Left ventricle myocardium superior (tissue), 1 donor: ENCODE measurements at regions not wholly inside any gene's neighbourhood (a gene's known extent, or its start where the extent isn't known, plus 50 kb on each side); places are given as distances from the start of the nearest gene placed in this dataset.
A peak's percentile ranks its signal among the peaks of the same experiment; 100 is the strongest.

Experiments
- ATAC-seq: fragments of 200-7000 bp; cut with Tn5 transposase; one replicate; pipeline ENCODE4 v1.9.1; 2020; ENCODE audit warnings: mild to moderate bottlenecking, moderate library complexity
- DNase-seq: peaks from one replicate; pipeline ENCODE4 v3.0.0-alpha.2; 2020
- intact Hi-C: fragments of 100-400 bp; cut with micrococcal nuclease; formaldehyde crosslinking; loops from one replicate; pipeline ENCODE4 v1.11.0; 2022
- donor health status: DM: no; HTN: yes; CAD: no; lungs with severe emphysema.

GRCh38 chr3:43863966-43864933 lies 173.5 kb downstream of the ABHD5 start:
- intact Hi-C loops = no loop called here
- no peak for DNase-seq
- ATAC-seq = no peak

DNA sequence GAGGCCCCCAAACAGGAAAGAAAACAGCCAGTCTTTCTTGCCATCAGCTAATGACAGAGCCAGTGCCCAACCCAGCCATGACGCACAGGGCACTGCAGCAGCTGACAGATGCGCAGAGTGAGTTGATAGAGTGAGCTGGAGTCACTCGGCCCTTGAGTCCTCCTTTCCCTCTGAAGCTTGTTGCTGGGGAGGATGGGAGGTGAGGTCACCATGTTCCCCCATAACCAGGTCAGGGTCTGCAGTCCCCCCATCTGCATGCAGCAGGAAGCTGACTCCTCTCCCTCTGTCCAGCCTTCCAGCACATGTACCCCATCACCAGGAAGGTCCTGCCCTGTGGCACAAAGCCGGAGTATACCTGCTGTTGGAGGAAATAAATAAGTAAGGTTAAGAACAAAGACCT lies 174.6 kb downstream of the ABHD5 start:
- DNase-seq (no peak), ATAC-seq (no peak)
- intact Hi-C loops = no loop called here

GRCh38 chr3:43865887-43866528 lies 175.3 kb downstream of the ABHD5 start:
- no peak for ATAC-seq
- intact Hi-C loops = no loop called here

DNA sequence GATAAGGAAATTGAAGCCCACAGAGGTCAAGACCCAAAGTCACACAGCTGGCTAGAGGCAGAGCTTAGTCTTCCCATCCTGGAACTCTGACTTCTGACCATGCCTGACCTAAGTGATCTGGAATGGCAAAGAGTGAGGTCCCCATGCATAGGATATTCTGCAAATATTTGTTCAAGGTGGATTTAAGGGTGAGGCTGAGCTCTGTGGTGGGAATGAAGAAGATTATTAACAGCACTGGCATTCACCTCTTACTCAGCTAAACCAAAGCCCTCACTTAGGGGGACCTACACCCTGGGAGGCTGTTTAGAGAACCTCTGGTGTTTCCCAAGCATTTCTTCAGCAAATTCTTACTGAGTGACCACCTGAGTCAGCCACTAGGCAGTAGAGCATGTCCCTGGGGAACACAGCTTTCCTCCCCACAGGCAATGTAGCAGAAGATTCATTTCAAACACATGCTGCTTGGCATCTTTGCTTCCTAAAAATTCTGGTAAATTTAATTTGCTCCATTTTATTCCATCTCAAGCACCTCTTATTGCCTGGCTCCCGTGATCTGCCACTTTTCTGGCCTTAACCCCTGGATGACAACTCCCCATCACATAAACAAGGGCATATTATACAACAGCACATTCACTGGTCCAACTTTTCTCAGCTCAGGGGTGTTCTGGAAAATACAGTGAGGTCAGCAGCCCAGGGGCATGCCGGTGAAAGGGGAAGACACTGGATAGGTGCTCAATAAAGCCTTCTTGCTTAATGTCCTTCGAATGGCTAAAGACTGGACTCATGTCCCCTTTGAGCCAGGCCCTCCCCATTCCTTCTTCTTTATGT lies 176.0 kb downstream of the ABHD5 start:
- intact Hi-C loops = no loop called here
- DNase-seq = no peak
- ATAC-seq = no peak

More at GRCh38 chr3:43865887-43866528, 175.3 kb downstream of the ABHD5 start:
- no peak for DNase-seq

GRCh38 chr3:43867436-43868072 lies 176.8 kb downstream of the ABHD5 start:
- DNase-seq (no peak), ATAC-seq (no peak)
- intact Hi-C loops = no loop called here

GRCh38 chr3:43869491-43869890 lies 178.8 kb downstream of the ABHD5 start:
- intact Hi-C loops = no loop called here
- ATAC-seq = no peak
- no peak for DNase-seq

- DNase-seq (no peak), ATAC-seq (no peak)
- intact Hi-C loops = no loop called here
These were observed 179.4 kb downstream of the ABHD5 start for GRCh38 chr3:43870120-43870519.

DNA sequence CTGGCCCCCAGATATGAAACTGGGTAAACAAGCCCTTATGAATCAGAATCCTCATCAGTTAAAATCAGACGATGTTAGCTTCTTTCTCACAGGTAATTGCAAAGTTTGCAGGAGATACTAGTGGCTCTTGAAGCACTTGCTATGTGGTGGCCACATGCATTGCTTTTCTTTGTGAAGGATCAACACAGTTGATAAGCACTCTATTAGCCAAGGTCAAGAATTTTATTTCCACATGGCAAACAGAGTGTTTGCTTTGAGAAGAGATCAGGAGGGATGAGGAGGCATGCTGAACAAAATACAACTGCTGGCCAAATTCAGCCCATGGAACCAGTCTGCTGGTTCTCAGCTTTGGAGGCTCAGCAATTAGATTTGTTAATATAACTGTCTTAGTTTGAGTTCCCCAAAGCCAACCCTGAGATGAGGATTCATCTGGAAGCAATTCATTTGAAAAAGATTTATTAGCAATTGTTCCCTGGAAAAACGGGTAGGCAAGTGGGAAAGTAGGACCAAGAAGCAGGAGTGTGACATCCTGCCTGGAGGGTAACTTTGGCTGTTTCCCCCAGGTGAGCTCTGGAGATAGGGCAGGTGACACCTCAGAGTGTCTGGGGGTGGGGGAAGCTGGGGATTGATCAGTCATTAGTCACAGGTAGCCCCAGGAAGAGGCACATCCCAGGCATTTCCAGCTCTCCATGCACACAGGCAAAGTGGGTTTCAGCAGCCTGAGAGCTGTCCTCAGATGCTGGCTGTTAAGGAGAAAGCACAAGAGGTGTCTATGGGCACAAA lies 180.3 kb downstream of the ABHD5 start:
- DNase-seq = no peak
- ATAC-seq = no peak
- intact Hi-C loops = no loop called here

GRCh38 chr3:43871627-43872245 lies 181.0 kb downstream of the ABHD5 start:
- intact Hi-C loops = no loop called here
- DNase-seq (no peak), ATAC-seq (no peak)

DNA sequence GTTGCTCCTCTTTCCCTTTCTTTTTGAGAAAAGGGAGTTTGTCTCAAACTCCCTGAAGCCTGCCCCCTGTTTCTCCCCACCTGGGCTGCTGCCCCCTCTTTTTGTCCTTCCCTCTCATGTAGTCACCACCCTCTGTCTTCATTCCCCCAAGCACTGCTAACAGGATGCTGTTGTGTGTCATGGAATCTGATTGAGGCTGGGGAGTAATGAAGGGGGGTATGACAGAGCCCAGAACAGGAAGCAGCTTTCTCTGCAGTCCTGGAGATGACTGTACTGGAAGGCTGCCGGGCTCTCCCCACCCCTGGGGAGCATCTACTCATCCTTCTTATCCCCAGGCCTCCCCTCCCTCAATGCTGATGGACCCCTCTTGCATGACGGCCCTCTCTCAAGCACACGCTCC lies 181.6 kb downstream of the ABHD5 start:
- ATAC-seq = no peak
- intact Hi-C loops = no loop called here

DNA sequence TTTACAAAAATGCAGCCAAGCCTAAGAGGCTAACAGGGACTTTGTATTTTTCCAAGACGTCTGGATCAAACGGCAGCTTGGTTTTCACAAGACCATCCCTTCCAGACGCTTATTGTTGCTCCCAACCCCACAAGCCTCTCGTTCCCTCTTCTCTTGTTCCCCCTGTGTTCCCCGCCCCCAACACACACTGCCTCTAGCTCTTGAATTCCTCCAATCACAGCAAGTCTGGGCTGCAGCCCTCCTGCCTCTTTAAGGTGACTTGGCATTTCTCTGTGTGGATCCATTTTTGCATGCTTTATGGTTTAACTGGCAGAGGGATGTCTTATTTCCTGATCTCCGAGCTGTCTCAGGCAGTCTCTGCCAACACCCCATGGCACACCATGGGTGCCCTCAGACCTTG lies 182.2 kb downstream of the ABHD5 start:
- intact Hi-C loops = no loop called here
- DNase-seq (no peak), ATAC-seq (no peak)

More for the DNA sequence above, 181.6 kb downstream of the ABHD5 start:
- no peak for DNase-seq

- no peak for DNase-seq
- intact Hi-C loops = no loop called here
- no peak for ATAC-seq
These were observed 183.0 kb downstream of the ABHD5 start for GRCh38 chr3:43873723-43874122.

DNA sequence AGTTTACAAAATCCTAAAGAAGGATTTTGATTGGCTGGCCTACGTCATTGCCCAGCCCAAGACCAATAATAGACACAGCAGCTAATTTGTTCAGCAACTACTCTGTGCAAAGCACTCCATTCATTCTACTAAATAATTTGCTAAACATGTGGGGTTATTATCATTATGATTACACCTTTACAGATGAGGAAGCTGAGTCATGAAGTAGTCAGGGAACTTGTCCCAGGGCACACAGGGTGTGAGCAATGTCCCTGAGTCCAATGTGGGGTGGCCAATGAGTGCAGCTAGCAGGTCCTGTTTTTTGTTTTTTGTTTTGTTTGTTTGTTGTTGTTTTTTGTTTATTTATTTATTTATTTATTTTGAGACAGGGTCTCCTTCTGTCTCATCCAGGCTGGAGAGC lies 183.6 kb downstream of the ABHD5 start:
- intact Hi-C loops = no loop called here
- no peak for ATAC-seq
- DNase-seq = no peak

GRCh38 chr3:43874731-43875130 lies 184.0 kb downstream of the ABHD5 start:
- intact Hi-C loops = no loop called here
- ATAC-seq (no peak), DNase-seq (no peak)

DNA sequence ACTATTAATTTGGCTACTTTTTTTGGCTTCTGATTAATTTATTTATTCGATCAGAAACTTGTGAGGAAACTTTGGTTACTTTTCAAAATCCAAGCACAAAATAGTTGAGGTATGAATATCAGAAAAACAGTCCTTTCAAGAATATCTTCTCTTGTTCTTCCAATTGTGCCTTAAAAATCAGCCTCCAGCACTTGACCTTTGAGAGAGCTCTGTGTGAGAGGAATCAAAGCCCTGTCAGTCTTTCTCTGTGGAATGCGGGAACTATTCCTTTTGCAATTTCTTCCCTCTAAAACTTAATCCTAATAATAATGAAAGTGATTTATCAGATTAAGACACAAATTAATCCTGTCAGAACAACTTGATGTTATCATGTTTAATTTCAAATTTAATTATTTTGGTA lies 185.9 kb downstream of the ABHD5 start:
- no peak for ATAC-seq
- intact Hi-C loops = no loop called here
- DNase-seq = no peak

DNA sequence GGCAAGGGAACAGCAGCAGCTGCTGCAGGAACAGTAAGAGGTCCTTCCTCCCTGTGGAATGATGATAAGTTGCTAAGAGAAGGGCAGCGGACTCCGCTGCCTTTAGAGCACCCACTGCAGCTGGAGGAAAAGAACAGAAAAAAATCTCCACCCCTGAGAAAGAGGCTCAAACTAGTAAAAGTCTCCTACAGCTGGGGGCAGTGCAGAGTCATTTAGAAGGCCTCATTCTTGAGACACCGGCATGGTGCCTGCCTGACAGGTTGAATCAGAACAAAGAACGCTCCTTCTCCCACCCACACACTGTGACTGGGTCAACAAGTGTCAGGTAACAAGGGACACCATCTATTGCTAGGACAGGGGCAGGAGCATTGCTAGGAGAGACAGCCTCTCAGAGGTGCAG lies 188.4 kb downstream of the ABHD5 start:
- intact Hi-C loops = no loop called here
- ATAC-seq = no peak
- no peak for DNase-seq

DNA sequence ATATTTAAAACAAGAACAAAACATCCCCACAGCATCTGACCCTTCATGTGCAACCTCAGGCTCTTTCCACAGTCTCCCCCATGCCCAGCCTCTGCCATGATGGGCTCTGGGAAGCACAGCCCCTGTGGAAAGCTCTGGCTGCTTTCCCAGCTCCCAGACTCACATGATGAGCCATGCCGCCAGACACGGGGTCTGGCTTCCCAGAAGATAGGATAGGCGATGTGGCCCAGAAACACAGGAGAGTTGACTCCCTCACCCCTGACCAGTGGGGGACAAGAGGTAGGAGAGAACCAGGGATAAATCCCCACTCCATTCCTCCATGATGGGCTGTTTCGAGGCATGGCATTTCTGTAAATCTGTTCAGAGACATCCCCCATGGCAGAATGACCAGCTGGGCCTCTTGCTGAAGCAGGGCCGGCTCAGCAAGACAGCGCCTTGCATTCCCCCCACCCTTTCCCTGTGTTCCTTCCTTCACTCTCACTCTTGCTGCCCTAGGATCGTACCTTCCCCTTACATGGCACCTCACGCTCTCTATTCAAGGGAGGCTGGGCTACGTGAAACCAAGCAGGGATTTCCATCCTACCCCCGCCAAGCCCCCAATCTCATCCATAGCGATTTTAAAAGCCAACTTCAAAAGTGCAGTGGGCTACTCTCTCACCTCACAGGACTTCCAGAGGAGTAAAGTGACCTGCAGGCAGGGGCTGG lies 192.4 kb downstream of the ABHD5 start:
- intact Hi-C loops = no loop called here
- peak; percentile 38 for DNase-seq
- ATAC-seq = peak; percentile 69
